ENCODE measurements at regions not wholly inside any gene's neighbourhood (a gene's known extent, or its start where the extent isn't known, plus 50 kb on each side); places are given as distances from the start of the nearest gene placed in this dataset.

GRCh38 chr17:71496552-71496951, 624.3 kb upstream of the SOX9 start:
- no peak for TF ChIP-seq CTCF (IDR thresholded peaks at IDR 0.05)
- TF ChIP-seq POLR2A (IDR thresholded peaks at IDR 0.05): no peak

Measured in ovary (tissue), 3 donors.